GM12875 (cell line): ENCODE measurements at regions not wholly inside any gene's neighbourhood (a gene's known extent, or its start where the extent isn't known, plus 50 kb on each side); places are given as distances from the start of the nearest gene placed in this dataset.

ENCODE experiments used
- H3K4me3 ChIP-seq: one replicate; pipeline ENCODE4 v1.5.1; 2011; ENCODE audit warnings: low read depth, low read length, control low read depth
- TF ChIP-seq, protein P1 (sequence below): IDR thresholded peaks from 2 replicates; pipeline ENCODE4 v1.5.1; 2011; ENCODE audit warnings: low read depth, mild to moderate bottlenecking, control low read depth, inconsistent platforms, low read length, moderate library complexity, borderline replicate concordance; ENCODE audit not compliant: insufficient read depth

DNA sequence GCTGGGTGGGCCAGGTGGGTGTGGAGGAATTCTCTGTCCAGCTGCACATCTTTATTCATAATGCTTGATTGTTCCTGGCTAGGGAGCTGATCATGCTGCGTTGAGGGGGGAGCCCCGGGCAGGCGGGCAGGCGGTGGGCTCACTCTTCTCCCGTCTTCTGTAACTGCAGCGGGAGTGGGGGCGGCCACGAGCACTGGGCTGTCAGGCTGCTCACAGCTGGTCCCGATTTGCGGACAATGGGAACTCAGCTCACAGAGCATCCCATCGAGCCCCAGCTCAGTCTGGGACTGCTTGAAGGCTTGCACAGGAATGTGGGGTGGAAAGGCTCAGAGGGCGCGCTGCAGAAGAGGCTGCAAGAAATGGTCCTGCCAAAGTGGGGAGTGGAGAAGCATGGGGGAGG is 63.8 kb downstream of the EFNB1 start:
- TF ChIP-seq, protein P1, sequence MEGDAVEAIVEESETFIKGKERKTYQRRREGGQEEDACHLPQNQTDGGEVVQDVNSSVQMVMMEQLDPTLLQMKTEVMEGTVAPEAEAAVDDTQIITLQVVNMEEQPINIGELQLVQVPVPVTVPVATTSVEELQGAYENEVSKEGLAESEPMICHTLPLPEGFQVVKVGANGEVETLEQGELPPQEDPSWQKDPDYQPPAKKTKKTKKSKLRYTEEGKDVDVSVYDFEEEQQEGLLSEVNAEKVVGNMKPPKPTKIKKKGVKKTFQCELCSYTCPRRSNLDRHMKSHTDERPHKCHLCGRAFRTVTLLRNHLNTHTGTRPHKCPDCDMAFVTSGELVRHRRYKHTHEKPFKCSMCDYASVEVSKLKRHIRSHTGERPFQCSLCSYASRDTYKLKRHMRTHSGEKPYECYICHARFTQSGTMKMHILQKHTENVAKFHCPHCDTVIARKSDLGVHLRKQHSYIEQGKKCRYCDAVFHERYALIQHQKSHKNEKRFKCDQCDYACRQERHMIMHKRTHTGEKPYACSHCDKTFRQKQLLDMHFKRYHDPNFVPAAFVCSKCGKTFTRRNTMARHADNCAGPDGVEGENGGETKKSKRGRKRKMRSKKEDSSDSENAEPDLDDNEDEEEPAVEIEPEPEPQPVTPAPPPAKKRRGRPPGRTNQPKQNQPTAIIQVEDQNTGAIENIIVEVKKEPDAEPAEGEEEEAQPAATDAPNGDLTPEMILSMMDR: no peak

DNA sequence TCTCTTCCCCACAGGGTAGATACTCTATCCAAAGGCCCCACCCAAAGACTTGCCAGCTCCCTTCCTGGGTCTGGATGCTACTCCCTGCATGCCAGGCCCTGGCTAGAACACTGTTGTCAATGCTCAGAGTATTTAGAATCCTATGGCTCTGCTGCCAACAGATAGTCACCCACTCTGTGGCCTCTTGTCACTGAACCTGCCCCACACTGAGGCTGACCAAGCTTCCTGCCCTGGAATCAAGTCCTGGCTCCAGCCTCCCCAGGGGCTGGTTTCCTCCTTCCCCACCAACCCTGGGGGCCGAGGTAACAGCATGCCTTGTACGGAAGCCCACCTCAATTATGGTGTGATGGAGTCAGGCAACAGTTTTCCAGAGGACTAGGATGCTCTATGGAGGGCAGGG is 63.3 kb downstream of the EFNB1 start:
- H3K4me3 ChIP-seq: no peak overlapping the region
- TF ChIP-seq, protein P1: no peak

More for the DNA sequence above, 63.8 kb downstream of the EFNB1 start:
- no peak overlapping the region for H3K4me3 ChIP-seq
